Neural progenitor cell (in vitro differentiated cells): ENCODE measurements at regions not wholly inside any gene's neighbourhood (a gene's known extent, or its start where the extent isn't known, plus 50 kb on each side); places are given as distances from the start of the nearest gene placed in this dataset.

Experiments used
- DNase-seq: peaks from one replicate; pipeline ENCODE4 v3.0.0-alpha.2; 2016; ENCODE audit warnings: low spot score
- H2AFZ ChIP-seq: fragments of 200-600 bp; sonication (generic); replicated peaks from 2 replicates; pipeline ENCODE4 v1.6.1; 2016; ENCODE audit warnings: antibody characterized with exemption
- H3F3A ChIP-seq: fragments of 200-600 bp; sonication (generic); 2 replicates; pipeline ENCODE4 v1.6.1; 2016; ENCODE audit warnings: antibody characterized with exemption, low read depth
- H3K27ac ChIP-seq: fragments of 200-600 bp; sonication (generic); 2 replicates; pipeline ENCODE4 v1.5.1; 2016; ENCODE audit warnings: mild to moderate bottlenecking
- H3K27me3 ChIP-seq: fragments of 200-600 bp; sonication (generic); 2 replicates; pipeline ENCODE4 v1.6.1; 2016; ENCODE audit warnings: mild to moderate bottlenecking, moderate library complexity
- H3K36me3 ChIP-seq: fragments of 200-600 bp; sonication (generic); 2 replicates; pipeline ENCODE4 v1.5.1; 2016
- H3K4me1 ChIP-seq: fragments of 200-600 bp; sonication (generic); 2 replicates; pipeline ENCODE4 v1.6.1; 2016; ENCODE audit warnings: mixed run types
- H3K4me2 ChIP-seq: fragments of 200-600 bp; sonication (generic); 2 replicates; pipeline ENCODE4 v1.6.1; 2016
- H3K4me3 ChIP-seq: fragments of 200-600 bp; sonication (generic); 2 replicates; pipeline ENCODE4 v1.5.1; 2016
- H3K79me2 ChIP-seq: fragments of 200-600 bp; sonication (generic); 2 replicates; pipeline ENCODE4 v1.6.1; 2016; ENCODE audit warnings: low read depth
- H3K9ac ChIP-seq: fragments of 200-600 bp; sonication (generic); 2 replicates; pipeline ENCODE4 v1.6.1; 2016
- H3K9me3 ChIP-seq: fragments of 200-600 bp; sonication (generic); 2 replicates; pipeline ENCODE4 v1.5.1; 2016; ENCODE audit warnings: low read depth
- H4K20me1 ChIP-seq: fragments of 200-600 bp; sonication (generic); 2 replicates; pipeline ENCODE4 v1.6.1; 2016; ENCODE audit warnings: low read depth
- H3K27ac Mint-ChIP-seq: 3 replicates; pipeline ENCODE4 v1.8.0; 2021; ENCODE audit warnings: mixed read lengths
- H3K27me3 Mint-ChIP-seq: 2 replicates; pipeline ENCODE4 v1.8.0; 2022; ENCODE audit warnings: low read depth, mild to moderate bottlenecking, inconsistent platforms, moderate library complexity, mixed read lengths; ENCODE audit not compliant: insufficient read depth
- H3K36me3 Mint-ChIP-seq: 3 replicates; pipeline ENCODE4 v1.8.0; 2021; ENCODE audit warnings: mixed read lengths
- H3K4me1 Mint-ChIP-seq: 3 replicates; pipeline ENCODE4 v1.8.0; 2021; ENCODE audit warnings: mixed read lengths
- H3K4me3 Mint-ChIP-seq: 3 replicates; pipeline ENCODE4 v1.8.0; 2021; ENCODE audit warnings: mild to moderate bottlenecking, moderate library complexity, mixed read lengths
- H3K9me3 Mint-ChIP-seq: 3 replicates; pipeline ENCODE4 v1.8.0; 2020; ENCODE audit warnings: mixed read lengths
- CTCF ChIP-seq: fragments of 200-600 bp; sonication (generic); IDR thresholded peaks from 2 replicates; pipeline ENCODE4 v1.5.1; 2017; ENCODE audit warnings: antibody characterized with exemption, mild to moderate bottlenecking
- EZH2 ChIP-seq: fragments of 200-600 bp; sonication (generic); IDR thresholded peaks from 2 replicates; pipeline ENCODE4 v1.6.1; 2017; ENCODE audit warnings: antibody characterized with exemption, mild to moderate bottlenecking, moderate library complexity
- EZH2phosphoT487 ChIP-seq: fragments of 200-600 bp; sonication (generic); IDR thresholded peaks from 2 replicates; pipeline ENCODE4 v1.6.1; 2017; ENCODE audit warnings: antibody characterized with exemption

GRCh38 chrX:122504026-122504425, 680.1 kb upstream of the GRIA3 start:
- H3K79me2 ChIP-seq = no peaks in the 10 kb centered on the region
- H3K36me3 Mint-ChIP-seq = no peaks in the 10 kb centered on the region
- no peaks in the 10 kb centered on the region for H3F3A ChIP-seq
- no peak overlapping the region for H3K4me3 ChIP-seq
- no peak overlapping the region for H3K9ac ChIP-seq
- no peak overlapping the region for H2AFZ ChIP-seq
- H3K36me3 ChIP-seq = no peaks in the 10 kb centered on the region
- no peak overlapping the region for H3K27ac Mint-ChIP-seq
- no peak overlapping the region for H3K27ac ChIP-seq
- peaks cover 8% of the 10 kb centered on the region for H3K9me3 ChIP-seq
- H3K4me3 Mint-ChIP-seq = no peak overlapping the region
- no peaks in the 10 kb centered on the region for H4K20me1 ChIP-seq
- H3K27me3 ChIP-seq = no peaks in the 10 kb centered on the region
- no peak for TF ChIP-seq CTCF
- TF ChIP-seq EZH2 = no peak
- TF ChIP-seq EZH2phosphoT487 = no peak
- DNase-seq = no peak
- H3K9me3 Mint-ChIP-seq = no peaks in the 10 kb centered on the region
- no peaks in the 10 kb centered on the region for H3K4me1 Mint-ChIP-seq
- no peaks in the 10 kb centered on the region for H3K4me1 ChIP-seq
- no peaks in the 10 kb centered on the region for H3K27me3 Mint-ChIP-seq
- no peak overlapping the region for H3K4me2 ChIP-seq

DNA sequence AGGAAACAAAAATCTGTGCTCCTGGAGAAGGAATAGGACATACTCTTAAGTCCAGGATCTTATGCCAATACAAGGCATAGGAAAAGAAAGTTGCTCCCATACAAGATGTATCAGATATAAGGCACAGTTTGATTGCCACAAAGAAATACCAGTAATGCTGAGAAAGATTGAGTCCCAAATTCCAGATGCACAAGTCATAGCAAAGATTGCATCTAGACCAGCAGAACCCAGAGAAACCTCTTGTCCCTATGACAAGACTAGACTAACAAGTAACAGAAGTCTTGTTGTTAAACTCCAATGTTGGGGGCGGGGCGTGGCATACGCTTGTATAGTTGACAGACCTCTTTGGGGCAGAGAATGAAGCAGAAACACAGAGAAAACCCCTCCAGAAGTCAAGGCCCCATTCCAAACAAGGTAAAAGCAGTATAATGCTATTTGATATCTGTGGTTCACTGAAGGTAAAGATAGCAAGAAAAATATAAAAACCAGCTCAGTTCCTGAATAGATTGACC, 671.5 kb upstream of the GRIA3 start:
- no peak overlapping the region for H3K4me3 Mint-ChIP-seq
- no peaks in the 10 kb centered on the region for H3K9me3 Mint-ChIP-seq
- no peak overlapping the region for H3K27ac Mint-ChIP-seq
- no peaks in the 10 kb centered on the region for H3K9me3 ChIP-seq
- no peaks in the 10 kb centered on the region for H3K4me1 ChIP-seq
- H3K36me3 Mint-ChIP-seq = no peaks in the 10 kb centered on the region
- H3K9ac ChIP-seq = no peak overlapping the region
- no peaks in the 10 kb centered on the region for H3K79me2 ChIP-seq
- no peak overlapping the region for H2AFZ ChIP-seq
- H4K20me1 ChIP-seq = no peaks in the 10 kb centered on the region
- no peak overlapping the region for H3K27ac ChIP-seq
- H3K27me3 Mint-ChIP-seq = no peaks in the 10 kb centered on the region
- no peak for DNase-seq
- H3K4me1 Mint-ChIP-seq = no peaks in the 10 kb centered on the region
- H3K4me2 ChIP-seq = no peak overlapping the region
- no peaks in the 10 kb centered on the region for H3K36me3 ChIP-seq
- no peak for TF ChIP-seq EZH2
- no peak for TF ChIP-seq EZH2phosphoT487
- TF ChIP-seq CTCF = no peak
- no peaks in the 10 kb centered on the region for H3K27me3 ChIP-seq
- no peak overlapping the region for H3K4me3 ChIP-seq
- no peaks in the 10 kb centered on the region for H3F3A ChIP-seq

- H3K27ac Mint-ChIP-seq = no peak overlapping the region
- no peak overlapping the region for H3K4me3 Mint-ChIP-seq
- H4K20me1 ChIP-seq = no peaks in the 10 kb centered on the region
- TF ChIP-seq EZH2phosphoT487 = no peak
- TF ChIP-seq EZH2 = no peak
- no peak for TF ChIP-seq CTCF
- no peaks in the 10 kb centered on the region for H3K36me3 ChIP-seq
- no peaks in the 10 kb centered on the region for H3K27me3 ChIP-seq
- H3K9me3 ChIP-seq = peaks cover 8% of the 10 kb centered on the region
- no peaks in the 10 kb centered on the region for H3F3A ChIP-seq
- no peaks in the 10 kb centered on the region for H3K36me3 Mint-ChIP-seq
- H2AFZ ChIP-seq = no peak overlapping the region
- H3K9ac ChIP-seq = no peak overlapping the region
- H3K9me3 Mint-ChIP-seq = no peaks in the 10 kb centered on the region
- H3K4me1 Mint-ChIP-seq = no peaks in the 10 kb centered on the region
- no peak overlapping the region for H3K4me2 ChIP-seq
- H3K27ac ChIP-seq = no peak overlapping the region
- H3K27me3 Mint-ChIP-seq = no peaks in the 10 kb centered on the region
- H3K79me2 ChIP-seq = no peaks in the 10 kb centered on the region
- H3K4me3 ChIP-seq = no peak overlapping the region
- no peaks in the 10 kb centered on the region for H3K4me1 ChIP-seq
- no peak for DNase-seq
Observed at GRCh38 chrX:122517786-122518185, 666.3 kb upstream of the GRIA3 start.

DNA sequence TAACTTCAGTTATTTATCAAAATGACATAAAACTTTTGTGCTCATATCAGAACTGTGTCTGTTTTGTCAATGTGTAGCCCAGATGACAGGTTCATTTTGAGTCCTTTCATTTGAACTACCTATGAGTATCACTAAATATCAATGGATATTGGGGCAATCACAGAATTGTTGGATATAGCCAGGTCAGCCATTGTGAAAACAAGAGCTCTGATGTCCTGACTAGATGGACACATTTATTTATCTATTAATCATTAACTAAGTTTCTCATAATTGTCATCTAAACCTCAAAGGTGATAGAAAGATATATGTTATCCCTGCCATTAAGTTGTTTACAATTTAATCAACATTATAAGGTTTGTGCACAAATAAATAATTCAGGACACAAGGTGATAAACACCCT, 638.3 kb upstream of the GRIA3 start:
- TF ChIP-seq EZH2 = no peak
- TF ChIP-seq EZH2phosphoT487 = no peak
- no peak for TF ChIP-seq CTCF
- peaks cover 6% of the 10 kb centered on the region for H3K9me3 ChIP-seq
- Mint-ChIP-seq H3K36me3 (no peaks in the 10 kb centered on the region), H3K9me3 (no peaks in the 10 kb centered on the region), H3K27ac (no peak overlapping the region), H3K27me3 (no peaks in the 10 kb centered on the region), H3K4me1 (no peaks in the 10 kb centered on the region), H3K4me3 (no peak overlapping the region)
- no peaks in the 10 kb centered on the region for H3K36me3 ChIP-seq
- H3K79me2 ChIP-seq = no peaks in the 10 kb centered on the region
- H3K27ac ChIP-seq = no peak overlapping the region
- no peak for DNase-seq
- no peaks in the 10 kb centered on the region for H3F3A ChIP-seq
- H3K4me2 ChIP-seq = no peak overlapping the region
- H3K4me3 ChIP-seq = no peak overlapping the region
- no peak overlapping the region for H3K9ac ChIP-seq
- H2AFZ ChIP-seq = no peak overlapping the region
- H3K4me1 ChIP-seq = no peaks in the 10 kb centered on the region
- H4K20me1 ChIP-seq = no peaks in the 10 kb centered on the region
- no peaks in the 10 kb centered on the region for H3K27me3 ChIP-seq
